ENCODE measurements at regions not wholly inside any gene's neighbourhood (a gene's known extent, or its start where the extent isn't known, plus 50 kb on each side); places are given as distances from the start of the nearest gene placed in this dataset.

DNA sequence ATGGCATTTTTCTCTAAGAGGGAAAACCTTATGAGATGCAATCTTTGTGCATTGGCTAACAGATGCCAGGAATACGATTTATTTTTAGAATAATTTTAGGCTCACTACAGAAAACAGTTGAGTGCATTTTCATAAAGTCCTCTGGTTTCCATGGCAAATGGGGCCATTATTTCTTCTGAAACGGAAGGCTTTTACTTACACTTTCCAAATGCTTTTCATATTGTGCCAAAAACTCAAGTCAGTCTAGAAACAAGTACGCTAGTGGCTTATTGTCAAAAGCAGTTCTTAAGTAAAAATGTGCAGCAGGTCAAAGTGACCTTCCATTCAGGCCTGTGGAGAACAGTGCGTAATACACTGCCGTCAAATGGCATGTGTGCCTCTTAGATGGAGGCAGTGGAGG lies 628.7 kb downstream of the EFNB2 start:
- ChIA-PET POLR2A (no interaction called here), CTCF (no interaction called here)
- DNase-seq (ENCODE audit: extremely low spot score), result no peak
- TF ChIP-seq CTCF (IDR thresholded peaks at IDR 0.05; ENCODE audit: control extremely low read depth, extremely low read depth, low read depth, missing control alignments), result no peak

DNA sequence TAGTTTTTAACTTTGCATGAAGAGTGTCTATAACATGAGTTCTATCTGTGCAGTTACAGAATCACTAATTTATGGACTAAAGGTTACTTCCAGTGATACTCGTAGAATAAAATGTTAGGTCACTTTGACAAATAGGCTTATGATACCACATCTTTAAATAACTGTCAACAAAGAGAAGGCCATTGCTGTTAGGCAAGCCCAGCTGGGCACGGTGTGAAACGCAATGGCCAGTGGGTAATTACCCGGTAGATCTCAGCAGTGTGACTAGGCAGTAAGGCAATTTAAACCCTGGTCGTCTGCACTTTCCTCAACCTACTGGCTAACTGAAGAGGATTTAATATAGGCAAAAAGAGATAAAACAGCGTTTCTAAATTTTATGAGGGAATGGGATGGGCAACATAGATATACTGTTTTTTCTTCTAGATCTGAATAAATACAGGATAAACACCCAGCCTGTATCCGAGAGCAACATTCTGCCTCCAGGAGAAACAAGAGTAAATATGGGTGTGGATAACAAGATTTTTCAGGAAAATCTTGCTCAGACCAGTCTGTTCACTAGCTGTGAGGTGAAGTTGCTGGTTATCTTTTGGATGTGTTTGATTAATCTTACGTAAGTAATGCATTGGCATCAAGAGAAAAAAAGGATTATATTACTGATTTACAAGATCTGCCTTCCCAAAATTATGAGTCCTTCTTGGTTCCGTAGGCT lies 631.3 kb downstream of the EFNB2 start:
- ChIA-PET POLR2A (no interaction called here), CTCF (interaction anchor here (1.2 kb wide), 1 partner anchor 9 kb away, joined by 4 read pairs; no protein-coding TSS in a partner anchor)
- DNase-seq (ENCODE audit: extremely low spot score), result no peak
- no peak for TF ChIP-seq CTCF (IDR thresholded peaks at IDR 0.05; ENCODE audit: control extremely low read depth, extremely low read depth, low read depth, missing control alignments)

DNA sequence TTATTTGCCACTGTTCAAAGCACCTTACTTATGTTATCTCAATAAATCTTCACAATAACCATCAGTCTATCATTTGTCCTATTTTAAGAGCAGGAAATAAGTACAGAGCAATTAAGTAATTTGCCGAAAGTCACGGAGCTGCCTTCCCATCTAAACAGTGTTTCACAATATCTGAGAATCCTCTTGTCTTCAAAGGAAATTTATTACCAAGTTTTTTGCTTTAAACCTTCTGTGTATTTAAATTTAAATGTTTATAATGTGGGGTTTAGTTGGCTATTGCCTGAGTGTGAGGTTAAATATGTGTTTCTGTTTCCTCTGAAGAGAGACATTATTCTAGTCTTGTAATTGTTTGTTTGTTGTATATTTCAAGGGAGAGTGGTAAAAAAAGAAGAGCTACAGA lies 633.1 kb downstream of the EFNB2 start:
- CTCF ChIA-PET, result no interaction called here
- no peak for TF ChIP-seq CTCF (IDR thresholded peaks at IDR 0.05; ENCODE audit: control extremely low read depth, extremely low read depth, low read depth, missing control alignments)
- POLR2A ChIA-PET, result no interaction called here
- no peak for DNase-seq (ENCODE audit: extremely low spot score)

GRCh38 chr13:105897575-105897974 lies 637.9 kb downstream of the EFNB2 start:
- ChIA-PET POLR2A (no interaction called here), CTCF (no interaction called here)
- no peak for DNase-seq (ENCODE audit: extremely low spot score)
- no peak for TF ChIP-seq CTCF (IDR thresholded peaks at IDR 0.05; ENCODE audit: control extremely low read depth, extremely low read depth, low read depth, missing control alignments)

GRCh38 chr13:105894697-105895096 lies 640.8 kb downstream of the EFNB2 start:
- no peak for DNase-seq (ENCODE audit: extremely low spot score)
- TF ChIP-seq CTCF (IDR thresholded peaks at IDR 0.05; ENCODE audit: control extremely low read depth, extremely low read depth, low read depth, missing control alignments), result no peak
- ChIA-PET POLR2A (no interaction called here), CTCF (interaction anchor here (1.4 to 1.8 kb wide), 2 partner anchors 10 to 14 kb away, joined by 4 read pairs; no protein-coding TSS in a partner anchor)

- CTCF ChIA-PET, result no interaction called here
- POLR2A ChIA-PET, result no interaction called here
- no peak for TF ChIP-seq CTCF (IDR thresholded peaks at IDR 0.05; ENCODE audit: control extremely low read depth, extremely low read depth, low read depth, missing control alignments)
- no peak for DNase-seq (ENCODE audit: extremely low spot score)
Measured at GRCh38 chr13:105890509-105890908, 645.0 kb downstream of the EFNB2 start.
